CD4-positive, alpha-beta T cell treated with Interleukin-6 for 4 hours (primary cell): ENCODE measurements at regions not wholly inside any gene's neighbourhood (a gene's known extent, or its start where the extent isn't known, plus 50 kb on each side); places are given as distances from the start of the nearest gene placed in this dataset.

Source experiments
- DNase-seq: peaks from one replicate; pipeline ENCODE4 v3.0.0-alpha.2; 2020; ENCODE audit warnings: mixed read lengths

GRCh38 chr1:59223989-59224634, 72.8 kb upstream of the FGGY start:
- DNase-seq, result no peak

GRCh38 chr1:59225594-59226316, 71.1 kb upstream of the FGGY start:
- DNase-seq, result no peak

DNA sequence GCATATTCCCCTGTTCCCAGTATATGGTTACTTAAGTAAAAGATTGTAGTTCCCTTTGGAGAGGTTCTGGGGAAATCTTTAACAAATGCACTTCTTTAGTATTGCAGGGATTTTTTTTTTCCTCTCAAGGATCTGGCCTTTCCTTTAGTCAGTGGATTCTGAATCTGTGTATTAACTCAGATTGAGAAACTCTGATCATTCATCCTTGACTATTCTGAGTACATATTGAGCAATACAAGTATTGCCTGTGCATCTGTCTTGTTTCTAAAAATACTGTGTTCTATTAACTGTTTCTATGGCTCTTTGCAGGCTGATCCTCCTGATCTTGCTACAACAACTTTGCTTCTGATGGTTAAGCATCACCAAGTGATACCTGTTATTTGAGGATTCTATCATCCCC, 67.8 kb upstream of the FGGY start:
- DNase-seq, result no peak

GRCh38 chr1:59230622-59231021, 66.3 kb upstream of the FGGY start:
- no peak for DNase-seq

- DNase-seq, result no peak
Observed at GRCh38 chr1:59232216-59232615, 64.7 kb upstream of the FGGY start.

DNA sequence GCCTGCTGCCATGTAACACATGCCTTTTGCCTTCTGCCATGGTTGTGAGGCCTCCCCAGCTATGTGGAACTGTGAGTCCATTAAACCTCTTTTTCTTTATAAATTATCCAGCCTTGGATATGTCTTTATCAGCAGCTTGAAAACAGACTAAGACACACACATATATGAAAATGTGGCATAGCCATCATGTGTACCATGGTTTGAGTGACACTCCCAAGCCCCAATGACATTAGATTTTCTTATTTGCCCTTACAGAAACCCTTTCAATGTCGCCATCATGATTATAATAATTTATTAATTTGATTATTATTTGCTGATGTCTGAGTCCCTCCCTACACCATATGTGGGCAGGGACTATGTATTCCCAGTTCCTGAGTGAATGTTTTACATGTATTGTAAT, 63.5 kb upstream of the FGGY start:
- DNase-seq, result no peak

DNA sequence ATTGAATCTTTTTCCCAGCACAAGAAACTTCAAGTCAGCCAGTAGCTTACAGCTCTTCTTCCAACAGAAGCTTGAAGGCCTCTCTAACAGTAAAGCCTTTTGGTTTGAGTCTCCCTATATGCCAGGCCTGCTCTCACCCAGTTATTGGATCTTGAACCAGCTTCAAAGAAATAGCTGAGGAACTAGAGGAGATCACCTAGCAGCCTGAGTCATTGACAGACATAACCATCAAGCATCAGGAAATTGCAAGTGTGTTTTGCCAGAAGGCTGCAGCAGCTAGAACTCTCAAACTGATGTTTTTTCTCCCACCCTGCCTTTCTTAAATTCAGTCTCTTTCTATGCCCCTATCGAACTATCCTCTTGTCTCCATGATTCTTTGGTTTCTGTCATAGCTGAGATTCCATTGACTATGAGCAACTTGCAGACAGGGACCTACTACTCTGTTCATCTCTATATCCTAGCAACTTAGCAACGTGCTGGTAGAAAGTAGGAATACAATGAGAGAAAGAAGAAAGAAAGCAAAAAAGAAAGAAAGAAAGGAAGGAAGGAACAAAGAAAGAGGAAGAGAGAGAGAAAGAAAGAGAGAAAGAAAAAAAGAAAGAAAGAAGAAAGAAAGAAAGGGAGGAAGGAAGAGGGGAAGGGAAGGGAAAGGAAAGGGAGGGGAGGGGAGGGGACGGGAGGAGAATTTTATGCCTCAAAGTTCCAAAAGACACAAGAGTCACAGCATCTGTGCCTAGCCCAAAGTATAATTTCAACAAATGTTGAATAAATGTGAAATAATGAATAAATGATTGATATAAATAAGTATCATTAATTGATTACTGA, 60.0 kb upstream of the FGGY start:
- no peak for DNase-seq

DNA sequence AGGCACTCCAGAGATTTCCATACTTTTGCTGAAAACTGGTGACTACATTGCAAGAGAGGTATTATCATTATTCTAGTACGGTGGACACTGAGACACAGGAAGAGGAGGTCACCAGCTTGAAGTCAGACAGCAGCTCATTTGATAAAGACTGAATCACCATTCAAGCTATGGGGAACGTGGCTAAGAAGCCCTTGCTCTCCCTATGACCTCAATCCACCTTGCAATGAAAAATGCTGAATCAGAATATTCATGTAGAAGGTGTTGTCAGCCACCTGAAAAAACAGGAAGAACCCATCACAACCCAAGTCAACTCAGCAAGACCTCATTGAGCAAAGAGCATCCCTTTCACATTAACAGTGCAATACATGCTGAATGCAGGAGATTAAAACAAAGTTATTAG, 59.0 kb upstream of the FGGY start:
- no peak for DNase-seq

- no peak for DNase-seq
Observed at GRCh38 chr1:59238333-59238934, 58.5 kb upstream of the FGGY start.

GRCh38 chr1:59238993-59239392, 57.9 kb upstream of the FGGY start:
- no peak for DNase-seq

DNA sequence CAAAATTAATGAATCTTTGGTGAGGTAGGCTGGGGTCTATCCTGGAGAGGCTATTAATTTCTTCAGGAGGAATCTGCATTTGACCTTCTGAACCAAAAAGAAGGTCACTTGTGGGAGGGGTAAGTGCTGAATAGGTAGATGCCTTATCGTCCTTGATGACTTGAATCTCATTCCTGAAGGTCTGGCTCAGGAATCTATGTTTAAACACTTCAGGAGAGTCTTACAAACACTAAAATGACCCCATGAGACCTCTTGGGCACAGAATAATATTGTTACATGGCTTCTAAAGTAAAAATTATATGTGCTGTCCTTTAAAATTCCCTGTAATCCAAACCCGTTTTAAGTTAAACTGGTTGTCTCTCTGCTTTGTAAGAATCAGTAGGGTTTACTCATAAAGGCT, 55.0 kb upstream of the FGGY start:
- DNase-seq, result no peak

GRCh38 chr1:59242370-59242769, 54.5 kb upstream of the FGGY start:
- DNase-seq, result no peak

DNA sequence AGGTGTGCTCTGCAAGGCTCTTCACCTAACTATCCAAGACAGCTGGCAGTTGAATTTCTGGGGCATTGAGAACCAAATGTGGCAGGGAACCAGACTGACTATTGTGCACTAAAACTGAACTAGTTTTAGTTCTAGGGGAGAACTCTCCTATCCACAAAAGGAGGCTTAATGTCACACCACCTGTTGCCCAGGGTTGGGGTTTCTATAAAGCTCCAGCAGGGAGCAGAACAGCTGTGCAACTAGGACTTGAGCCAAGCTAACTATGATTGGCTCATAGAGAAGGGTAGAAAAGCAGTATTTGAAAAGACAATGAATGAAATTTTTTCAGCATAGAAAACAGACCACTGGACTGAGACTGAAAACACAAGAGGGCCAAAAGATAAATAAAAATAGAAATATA, 53.3 kb upstream of the FGGY start:
- no peak for DNase-seq

- no peak for DNase-seq
Observed at GRCh38 chr1:59243978-59244377, 52.9 kb upstream of the FGGY start.

DNA sequence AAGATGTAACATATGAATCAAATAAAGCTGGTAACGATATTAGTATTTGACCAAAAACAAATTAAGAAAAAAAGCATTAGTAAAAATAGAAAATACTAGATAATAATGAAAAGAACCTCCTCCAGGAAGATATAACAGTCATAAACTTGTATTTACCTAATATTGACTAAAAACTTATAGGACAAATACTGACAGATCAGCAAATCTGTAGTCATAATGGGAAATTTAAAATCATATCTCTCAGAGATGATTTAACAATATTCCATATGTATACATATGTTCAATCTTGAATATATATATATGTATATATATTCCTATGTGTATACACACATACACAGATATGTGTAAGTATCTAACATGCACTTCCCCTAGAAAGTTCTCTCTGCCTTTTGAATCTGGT, 52.0 kb upstream of the FGGY start:
- DNase-seq, result no peak
